GM18868 (cell line): ENCODE measurements at regions not wholly inside any gene's neighbourhood (a gene's known extent, or its start where the extent isn't known, plus 50 kb on each side); places are given as distances from the start of the nearest gene placed in this dataset.

Experiments
- ATAC-seq: cut with Tn5 transposase; IDR thresholded peaks from one replicate; pipeline ENCODE4 v1.9.1; 2021; ENCODE audit warnings: mild to moderate bottlenecking, moderate library complexity; ENCODE audit not compliant: unreplicated experiment

DNA sequence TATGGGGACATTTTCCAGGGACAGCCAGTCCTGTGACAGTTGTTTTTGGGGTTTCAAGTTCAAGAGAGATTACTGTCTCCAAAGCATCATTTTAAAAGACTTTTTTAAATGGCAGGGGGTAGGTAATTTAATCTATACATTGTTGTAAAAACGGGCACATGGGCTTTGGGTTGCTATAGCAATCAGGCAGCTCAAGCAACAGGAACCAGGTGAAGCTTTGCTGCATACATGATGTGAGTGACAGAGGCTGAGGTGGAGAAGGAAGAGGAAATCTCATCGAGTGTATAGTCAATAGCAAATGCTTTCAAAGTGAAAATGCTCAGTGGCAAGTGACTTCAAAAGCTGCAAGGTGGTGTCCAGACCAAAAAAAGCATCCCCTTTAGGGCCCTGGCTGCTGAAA, 277.4 kb upstream of the JAG1 start:
- ATAC-seq: no peak

GRCh38 chr20:10951904-10952303, 278.1 kb upstream of the JAG1 start:
- ATAC-seq: no peak

DNA sequence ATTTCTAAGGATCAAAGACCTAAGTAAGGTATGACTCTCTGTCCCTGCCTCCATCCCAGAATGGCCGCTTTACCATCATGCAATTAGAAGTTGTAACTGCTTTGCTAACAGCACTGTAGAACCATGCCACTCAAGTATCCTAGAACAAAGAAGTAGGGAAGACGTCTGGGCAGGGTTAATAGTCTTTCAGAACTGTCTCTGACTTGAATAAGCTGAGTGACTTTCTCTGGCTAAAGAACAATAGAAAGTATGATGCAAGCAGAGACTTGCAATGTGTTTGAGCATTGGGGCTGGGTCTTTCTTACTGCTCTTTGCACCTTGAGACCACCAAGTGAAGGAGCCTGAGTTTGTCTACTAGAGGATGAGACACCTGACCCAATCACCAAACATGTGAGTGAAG, 279.6 kb upstream of the JAG1 start:
- ATAC-seq: no peak

DNA sequence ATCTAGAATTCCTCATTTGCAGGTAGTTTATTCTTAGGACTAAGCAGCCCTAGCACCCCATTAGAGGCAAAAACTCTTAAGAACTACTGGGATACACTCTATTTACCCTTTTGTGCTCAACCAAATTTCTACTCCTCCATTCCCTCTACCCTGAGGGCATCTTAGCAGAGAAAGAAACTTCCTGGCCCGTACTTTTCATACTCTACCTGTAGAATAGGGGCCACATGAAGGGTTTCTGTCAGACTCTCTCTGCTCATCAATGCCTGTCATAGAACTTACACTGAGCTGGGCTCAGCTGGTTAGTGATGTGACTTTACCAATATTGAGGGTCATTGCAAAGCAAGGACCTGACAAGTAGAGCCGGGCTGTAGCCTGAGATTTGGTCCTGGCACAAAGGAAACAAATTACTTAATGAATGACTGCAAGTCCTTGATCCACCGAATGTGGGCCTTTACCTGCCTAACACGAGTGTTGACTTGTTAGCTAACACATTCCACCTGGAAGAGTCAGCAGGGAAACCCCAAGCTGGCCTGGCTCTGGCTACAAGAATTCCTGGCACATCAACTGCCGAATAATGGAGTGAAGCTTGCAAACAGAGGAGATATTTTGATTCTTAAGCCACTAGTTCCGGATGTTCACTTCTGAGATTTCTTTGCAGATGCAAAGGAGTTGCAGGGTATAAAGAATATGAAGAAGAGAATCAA, 280.5 kb upstream of the JAG1 start:
- no peak for ATAC-seq

DNA sequence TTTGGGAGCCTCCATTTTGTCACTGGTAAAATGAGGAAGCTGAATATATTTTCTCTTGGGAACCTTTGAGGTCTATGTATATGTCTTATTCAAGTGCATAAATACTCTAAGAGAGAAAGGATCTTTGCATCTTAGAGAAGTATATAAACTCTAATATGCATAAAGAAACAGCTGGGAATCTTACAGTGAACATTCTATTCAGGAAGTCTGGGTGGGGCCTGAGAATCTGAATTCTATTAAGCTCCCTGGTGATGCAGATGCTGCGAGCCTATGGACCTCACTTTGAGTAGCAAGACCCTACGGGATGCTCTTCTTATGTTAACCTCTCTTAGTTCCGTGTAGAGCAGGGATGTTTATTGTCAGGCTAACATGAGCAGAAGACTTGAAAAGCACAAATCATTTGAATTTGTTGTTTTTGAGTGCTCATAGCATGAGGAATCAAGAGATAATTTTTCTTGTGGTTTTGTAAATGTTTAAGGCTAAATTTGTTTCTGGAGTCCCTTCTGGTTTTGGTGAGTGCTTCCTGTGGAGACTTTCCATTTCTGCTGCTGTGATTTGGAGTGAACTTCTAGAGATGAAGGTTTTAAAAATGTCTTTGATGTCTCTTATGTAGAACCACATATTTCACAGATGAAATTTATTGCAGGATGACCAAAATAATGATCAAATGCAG, 281.2 kb upstream of the JAG1 start:
- ATAC-seq: no peak

- no peak for ATAC-seq
Measured at GRCh38 chr20:10958279-10958678, 284.5 kb upstream of the JAG1 start.

- no peak for ATAC-seq
Measured at GRCh38 chr20:10960416-10960815, 286.6 kb upstream of the JAG1 start.

DNA sequence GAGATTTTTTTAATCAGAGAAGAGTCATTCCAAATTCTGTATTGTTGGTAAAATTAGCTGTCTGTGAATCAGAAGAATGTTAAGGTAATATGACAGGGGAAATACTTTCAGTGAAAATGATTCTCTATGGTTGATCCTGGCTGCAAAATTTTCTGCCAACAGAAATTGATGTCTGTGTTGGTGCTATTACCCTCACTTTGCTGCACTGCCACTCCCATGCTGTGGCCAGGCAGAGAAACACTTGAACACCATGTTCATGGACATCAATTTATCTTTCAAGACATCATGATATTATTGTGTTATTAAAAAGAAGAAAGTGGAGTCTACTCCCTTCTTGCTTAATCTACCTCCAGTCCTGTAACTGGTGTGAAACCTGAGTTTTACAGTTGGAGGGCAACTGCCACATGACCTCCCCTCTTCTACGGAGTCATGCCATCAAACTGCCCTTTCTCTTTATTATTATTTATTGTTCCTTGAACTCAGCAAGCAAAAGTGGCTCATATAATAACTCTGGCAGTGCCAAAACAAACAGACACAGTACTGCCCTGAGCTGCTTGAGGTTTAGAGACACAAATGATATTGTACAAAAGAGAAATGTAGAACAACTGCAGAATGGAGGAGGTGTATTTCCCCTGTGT, 288.0 kb upstream of the JAG1 start:
- ATAC-seq: no peak

GRCh38 chr20:10962937-10963336, 289.1 kb upstream of the JAG1 start:
- ATAC-seq: no peak

- ATAC-seq: no peak
Measured at GRCh38 chr20:10963717-10964266, 290.0 kb upstream of the JAG1 start.

- no peak for ATAC-seq
Measured at GRCh38 chr20:10965936-10966470, 292.2 kb upstream of the JAG1 start.

DNA sequence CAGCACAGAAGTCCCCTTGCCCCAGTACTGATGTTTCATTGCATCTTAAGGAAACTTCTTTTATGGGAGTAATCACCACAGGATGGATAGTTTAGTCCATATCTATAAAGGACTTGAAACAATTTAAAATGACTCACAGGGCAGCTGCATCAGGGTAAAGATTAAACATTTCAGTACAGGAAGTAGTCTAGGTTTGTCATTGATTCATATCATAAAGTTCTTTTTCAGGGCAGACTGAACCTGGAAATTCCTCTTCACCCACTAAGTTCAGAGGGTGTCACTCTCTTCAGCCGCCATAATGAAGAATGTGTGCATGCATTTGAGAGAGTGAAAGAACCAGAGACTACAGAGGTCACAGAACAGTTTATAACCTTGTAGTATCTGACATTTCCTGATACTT, 296.3 kb upstream of the JAG1 start:
- no peak for ATAC-seq

GRCh38 chr20:10971096-10971495, 297.3 kb upstream of the JAG1 start:
- ATAC-seq: no peak

GRCh38 chr20:10972219-10972860, 298.5 kb upstream of the JAG1 start:
- ATAC-seq: no peak

DNA sequence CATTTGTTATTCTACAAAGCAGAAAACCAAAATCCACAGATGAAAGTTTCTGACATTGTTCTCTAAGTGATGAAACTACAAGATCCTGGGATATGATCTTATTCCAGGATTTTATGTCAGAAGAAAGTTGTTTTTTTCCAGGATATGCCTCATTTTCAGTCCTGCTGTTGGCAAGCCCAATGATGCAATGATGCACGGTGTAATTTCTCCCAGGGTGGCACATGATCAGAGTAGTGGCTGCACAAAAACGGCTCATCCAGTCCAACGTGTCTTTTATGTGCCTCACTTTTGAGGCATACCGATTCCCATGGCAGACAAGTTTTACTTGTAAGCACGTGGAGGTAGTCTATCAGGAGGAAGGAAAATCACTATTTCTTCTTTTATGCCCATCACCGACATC, 302.3 kb upstream of the JAG1 start:
- ATAC-seq: no peak

DNA sequence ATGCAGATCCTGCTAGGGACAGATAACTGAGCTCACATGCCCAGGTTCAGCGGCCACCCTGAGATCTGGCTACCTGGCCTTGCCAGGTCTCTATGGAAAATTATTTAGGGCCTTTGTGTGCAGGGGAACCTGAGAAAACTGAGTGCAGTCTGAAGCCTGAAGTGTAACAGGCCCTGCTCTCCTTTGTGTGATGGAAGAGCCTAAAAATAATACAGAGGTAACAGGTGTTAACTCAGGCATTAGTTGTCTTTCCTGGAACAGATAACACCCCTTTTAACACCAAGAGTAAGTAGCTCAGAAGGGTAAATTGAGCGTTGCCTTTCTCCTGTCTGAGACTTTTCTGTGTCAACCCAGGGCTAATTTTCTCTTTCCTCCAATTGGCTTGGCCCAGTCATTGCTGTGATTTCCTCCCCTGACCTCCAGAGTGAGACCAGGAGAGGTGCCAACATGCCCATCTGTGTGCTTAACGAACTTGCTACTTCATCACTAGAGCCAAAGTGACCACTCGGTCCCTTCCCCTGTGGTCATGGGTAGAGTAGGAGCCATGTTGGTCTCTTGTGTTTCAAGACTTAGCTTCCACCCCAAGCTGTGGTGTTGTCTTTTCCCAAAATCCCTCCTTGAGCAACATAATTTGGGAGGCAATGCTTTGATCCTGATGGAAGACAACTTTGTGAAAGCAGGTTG, 304.4 kb upstream of the JAG1 start:
- ATAC-seq: no peak

DNA sequence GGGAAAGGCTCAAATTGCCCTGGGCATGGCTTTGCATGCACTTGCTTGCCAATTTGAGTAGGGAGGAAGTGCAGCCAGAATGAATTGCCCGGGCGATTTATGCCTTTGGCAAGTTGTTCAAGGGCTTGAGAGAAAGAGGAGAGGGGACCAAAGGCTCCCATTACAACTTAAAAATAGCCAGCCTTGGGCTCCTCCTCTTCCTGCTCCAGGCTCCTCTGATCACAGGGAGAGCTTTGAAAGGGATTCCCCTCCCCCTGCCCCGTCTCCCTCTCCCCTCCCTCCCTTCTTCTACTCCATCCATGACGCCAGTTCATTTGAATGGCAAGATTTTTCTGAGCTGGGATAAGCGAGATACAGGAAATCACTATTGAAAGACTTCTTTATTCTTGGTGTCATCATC, 304.9 kb upstream of the JAG1 start:
- no peak for ATAC-seq

DNA sequence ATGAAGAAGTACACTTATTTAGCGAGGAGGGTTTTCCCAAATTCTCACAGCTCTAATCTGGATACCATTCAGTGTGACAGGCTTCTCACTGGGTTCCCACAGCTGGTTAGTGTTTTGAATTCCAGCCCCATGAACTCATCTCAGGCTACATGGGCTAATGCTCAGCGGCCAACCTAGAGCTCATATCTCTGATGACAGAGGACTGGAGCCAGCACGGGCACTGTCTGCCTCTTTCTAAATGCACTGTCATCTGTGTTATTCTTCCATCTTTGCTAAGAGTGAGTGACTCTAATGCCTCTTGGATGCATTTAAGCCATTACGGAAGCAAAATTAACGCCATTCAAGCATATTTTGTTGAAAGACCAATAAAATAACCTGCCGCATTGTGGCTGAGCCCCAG, 308.9 kb upstream of the JAG1 start:
- ATAC-seq: no peak

GRCh38 chr20:10984294-10984693, 310.5 kb upstream of the JAG1 start:
- no peak for ATAC-seq

- no peak for ATAC-seq
Measured at GRCh38 chr20:10984913-10985312, 311.1 kb upstream of the JAG1 start.

DNA sequence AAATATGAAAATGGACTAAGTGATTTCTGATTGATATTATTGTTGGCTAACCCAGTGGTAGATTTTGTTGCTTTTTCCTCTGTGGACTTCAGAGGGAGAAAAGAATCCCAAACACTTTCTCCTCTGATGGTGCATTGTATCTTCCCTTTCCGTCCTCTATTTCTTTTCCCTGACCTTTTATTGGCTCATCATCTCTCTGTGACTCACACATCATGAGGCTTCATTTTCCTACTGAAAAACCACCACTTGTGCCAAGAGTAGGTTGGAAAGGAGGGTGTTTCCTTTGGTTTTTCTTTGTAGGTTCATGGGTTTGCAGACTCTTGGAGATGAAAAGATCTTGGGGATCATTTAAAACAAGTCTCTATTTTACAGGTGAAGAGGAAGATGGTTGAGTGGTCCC, 311.7 kb upstream of the JAG1 start:
- no peak for ATAC-seq
